Tibial nerve (tissue), 4 donors: ENCODE measurements at regions not wholly inside any gene's neighbourhood (a gene's known extent, or its start where the extent isn't known, plus 50 kb on each side); places are given as distances from the start of the nearest gene placed in this dataset.

Experiments used
- EP300 ChIP-seq, 2 donors: sonication (generic); formaldehyde crosslinking; IDR thresholded peaks; one replicate each; pipeline ENCODE4 v1.6.1; 2017; ENCODE audit warnings: antibody characterized with exemption in 2 of 2, mild to moderate bottlenecking in 1 of 2
- POLR2A ChIP-seq, 2 donors: fragments of 450-650 bp; IDR thresholded peaks; one replicate each; pipeline ENCODE4 v1.6.1; 2017; ENCODE audit warnings: antibody characterized with exemption in 2 of 2, mild to moderate bottlenecking in 2 of 2, moderate library complexity in 2 of 2
- TF ChIP-seq, protein P1 (sequence below), 5 experiments: fragments of 200-600 bp in 3 of 5; fragments of 450-650 bp in 2 of 5; sonication (generic) in 3 of 5; IDR thresholded peaks; one replicate each; pipeline ENCODE4 v1.5.1; 2016 to 2019; ENCODE audit warnings: antibody characterized with exemption in 5 of 5, mild to moderate bottlenecking in 3 of 5, moderate library complexity in 2 of 5

- TF ChIP-seq POLR2A (IDR thresholded peaks at IDR 0.05) = no peak
- TF ChIP-seq, protein P1, sequence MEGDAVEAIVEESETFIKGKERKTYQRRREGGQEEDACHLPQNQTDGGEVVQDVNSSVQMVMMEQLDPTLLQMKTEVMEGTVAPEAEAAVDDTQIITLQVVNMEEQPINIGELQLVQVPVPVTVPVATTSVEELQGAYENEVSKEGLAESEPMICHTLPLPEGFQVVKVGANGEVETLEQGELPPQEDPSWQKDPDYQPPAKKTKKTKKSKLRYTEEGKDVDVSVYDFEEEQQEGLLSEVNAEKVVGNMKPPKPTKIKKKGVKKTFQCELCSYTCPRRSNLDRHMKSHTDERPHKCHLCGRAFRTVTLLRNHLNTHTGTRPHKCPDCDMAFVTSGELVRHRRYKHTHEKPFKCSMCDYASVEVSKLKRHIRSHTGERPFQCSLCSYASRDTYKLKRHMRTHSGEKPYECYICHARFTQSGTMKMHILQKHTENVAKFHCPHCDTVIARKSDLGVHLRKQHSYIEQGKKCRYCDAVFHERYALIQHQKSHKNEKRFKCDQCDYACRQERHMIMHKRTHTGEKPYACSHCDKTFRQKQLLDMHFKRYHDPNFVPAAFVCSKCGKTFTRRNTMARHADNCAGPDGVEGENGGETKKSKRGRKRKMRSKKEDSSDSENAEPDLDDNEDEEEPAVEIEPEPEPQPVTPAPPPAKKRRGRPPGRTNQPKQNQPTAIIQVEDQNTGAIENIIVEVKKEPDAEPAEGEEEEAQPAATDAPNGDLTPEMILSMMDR (IDR thresholded peaks at IDR 0.05) = no peak
- TF ChIP-seq EP300 (IDR thresholded peaks at IDR 0.05) = no peak
Observed at GRCh38 chr15:29942548-29942947, 120.3 kb upstream of the TJP1 start.
